K562 (cell line): ENCODE measurements at regions not wholly inside any gene's neighbourhood (a gene's known extent, or its start where the extent isn't known, plus 50 kb on each side); places are given as distances from the start of the nearest gene placed in this dataset.

Experiments used
- ATAC-seq: fragments of 200-7000 bp; cut with Tn5 transposase; 3 replicates; pipeline ENCODE4 v1.9.1; 2020; ENCODE audit warnings: moderate library complexity
- BruUV-seq: library from RNA; stranded (reverse); fragments of 400-500 nt; replicated peaks from 2 replicates; lab custom pipeline; 2021; lab: Mats Ljungman, UMichigan
- CTCF ChIA-PET: fragments of 300-600 bp; formaldehyde crosslinking; extraction: SDS; loops from one replicate; lab custom pipeline; 2021; ENCODE audit warnings: low intra/inter-chr PET ratio; lab: Yijun Ruan, JAX
- POLR2A ChIA-PET: fragments of 300-600, 350-650 bp; sonication (Branson Sonifier 250); formaldehyde crosslinking; extraction: SDS; loops from one replicate; lab custom pipeline; 2021; ENCODE audit warnings: antibody characterized with exemption, inconsistent platforms; lab: Yijun Ruan, JAX
- DNase-seq, 4 experiments: peaks; one replicate each; pipeline versions ENCODE4 v3.0.0 to v3.0.0-alpha.2; 2011 to 2018; ENCODE audit warnings: low spot score in 3 of 4, mixed read lengths in 3 of 4; ENCODE audit errors: extremely low read depth in 1 of 4
- FAIRE-seq: peaks from 2 replicates; lab custom pipeline; 2011; peaks lifted over from hg19 to GRCh38; lab: Jason Lieb, UNC
- H2AFZ ChIP-seq: 2 replicates; pipeline ENCODE4 v1.6.0; 2011; ENCODE audit warnings: low read depth, low read length, control low read depth, inconsistent platforms
- H3K27ac ChIP-seq: fragments of 200-600 bp; 3 replicates; pipeline ENCODE4 v1.8.0; 2011; ENCODE audit warnings: low read depth, mild to moderate bottlenecking, control low read depth, inconsistent platforms, low read length, moderate library complexity, mixed read lengths; ENCODE audit errors: extremely low read depth
- H3K27me3 ChIP-seq, 2 experiments: fragments of 300-600 bp in 1 of 2; 2 replicates in 1 of 2; 3 replicates in 1 of 2; pipeline versions ENCODE4 v1.6.0 to v1.8.0; 2011; ENCODE audit warnings: inconsistent platforms in 2 of 2, low read length in 2 of 2, mild to moderate bottlenecking in 1 of 2, mixed read lengths in 1 of 2, moderate library complexity in 1 of 2; ENCODE audit not compliant: control insufficient read depth in 2 of 2, insufficient read depth in 2 of 2
- H3K36me3 ChIP-seq: fragments of 300-600 bp; 3 replicates; pipeline ENCODE4 v1.8.0; 2011; ENCODE audit warnings: mild to moderate bottlenecking, low read length, inconsistent platforms; ENCODE audit not compliant: control insufficient read depth, insufficient read depth
- H3K4me1 ChIP-seq, 2 experiments: fragments of 200-600 bp in 1 of 2; replicated peaks in 1 of 2; 2 replicates in 1 of 2; 3 replicates in 1 of 2; pipeline versions ENCODE4 v1.5.1 to v1.8.0; 2011; ENCODE audit warnings: inconsistent platforms in 2 of 2, low read length in 2 of 2, mild to moderate bottlenecking in 1 of 2, mixed read lengths in 1 of 2, moderate library complexity in 1 of 2; ENCODE audit not compliant: control insufficient read depth in 2 of 2, insufficient read depth in 2 of 2
- H3K4me2 ChIP-seq: 2 replicates; pipeline ENCODE4 v1.6.1; 2011; ENCODE audit warnings: low read length, control low read depth, inconsistent platforms, mixed read lengths; ENCODE audit not compliant: insufficient read depth
- H3K4me3 ChIP-seq: fragments of 200-600 bp; sonication (generic), shearing (Covaris generic); 2 replicates; pipeline ENCODE4 v1.5.1; 2016; ENCODE audit warnings: control low read depth, inconsistent platforms
- H3K79me2 ChIP-seq: fragments of 200-600 bp; 3 replicates; pipeline ENCODE4 v1.8.0; 2011; ENCODE audit warnings: low read length, inconsistent platforms; ENCODE audit not compliant: control insufficient read depth, insufficient read depth
- H3K9ac ChIP-seq, 2 experiments: 2 replicates each; pipeline versions ENCODE4 v1.6.0 to v1.6.1; 2011; ENCODE audit warnings: low read depth in 2 of 2, low read length in 2 of 2, control low read depth in 1 of 2, inconsistent platforms in 1 of 2, mild to moderate bottlenecking in 1 of 2, mixed read lengths in 1 of 2; ENCODE audit not compliant: insufficient read depth in 1 of 2
- H3K9me1 ChIP-seq: one replicate; pipeline ENCODE4 v1.6.0; 2011; ENCODE audit warnings: inconsistent platforms, mild to moderate bottlenecking, low read length, moderate library complexity; ENCODE audit not compliant: control insufficient read depth, insufficient read depth
- H3K9me3 ChIP-seq: replicated peaks from 2 replicates; pipeline ENCODE4 v1.5.1; 2011; ENCODE audit warnings: low read depth, low read length, inconsistent platforms; ENCODE audit not compliant: control insufficient read depth, insufficient read depth
- H4K20me1 ChIP-seq: replicated peaks from 2 replicates; pipeline ENCODE4 v1.6.1; 2011; ENCODE audit warnings: low read length, inconsistent platforms, mixed read lengths; ENCODE audit not compliant: control insufficient read depth, insufficient read depth
- BACH1 ChIP-seq: fragments of 200-800 bp; sonication (Bioruptor generic); IDR thresholded peaks from 2 replicates; pipeline ENCODE4 v1.6.1; 2016; ENCODE audit warnings: missing genetic modification characterization, missing compliant biosample characterization
- CHCHD3 ChIP-seq: fragments of 250-450 bp; sonication (Bioruptor Pico); IDR thresholded peaks from 2 replicates; pipeline ENCODE4 v2.1.2; 2022; ENCODE audit warnings: mild to moderate bottlenecking
- HDAC1 ChIP-seq, 2 experiments: fragments of 450-650 bp; IDR thresholded peaks; 2 replicates each; pipeline ENCODE4 v1.6.1; 2016 to 2017; ENCODE audit warnings: inconsistent platforms in 1 of 2, mild to moderate bottlenecking in 1 of 2, moderate library complexity in 1 of 2
- HIVEP1 ChIP-seq: fragments of 250-450 bp; sonication (Bioruptor Pico); IDR thresholded peaks from 2 replicates; pipeline ENCODE4 v1.4.0; 2020; ENCODE audit warnings: mild to moderate bottlenecking
- MCM5 ChIP-seq: fragments of 450-650 bp; IDR thresholded peaks from 2 replicates; pipeline ENCODE4 v1.6.1; 2016; ENCODE audit warnings: low read depth
- SIRT6 ChIP-seq: IDR thresholded peaks from one replicate; pipeline ENCODE4 v1.6.1; 2012; ENCODE audit warnings: low read depth, mild to moderate bottlenecking, control low read depth, inconsistent platforms, low read length, moderate library complexity
- SMAD2 ChIP-seq: fragments of 150-350 bp; IDR thresholded peaks from 2 replicates; pipeline ENCODE4 v1.6.1; 2014; ENCODE audit warnings: low read depth, mild to moderate bottlenecking, low read length
- SMC3 ChIP-seq: conservative IDR thresholded peaks from 2 replicates; pipeline ENCODE4 v1.6.1; 2011; ENCODE audit warnings: low read depth, low read length, improper control_type of control experiment; ENCODE audit not compliant: insufficient read depth
- TAF15 ChIP-seq: fragments of 200-400 bp; formaldehyde crosslinking; IDR thresholded peaks from 2 replicates; pipeline ENCODE4 v1.6.1; 2017; ENCODE audit warnings: mild to moderate bottlenecking, low read depth, low read length, moderate library complexity
- TCF7L2 ChIP-seq: fragments of 150-350 bp; IDR thresholded peaks from 2 replicates; pipeline ENCODE4 v1.6.1; 2016; ENCODE audit warnings: low read depth, mild to moderate bottlenecking, low read length, moderate library complexity
- ZSCAN32 ChIP-seq: fragments of 450-650 bp; formaldehyde crosslinking; IDR thresholded peaks from 2 replicates; pipeline ENCODE4 v1.4.0; 2020; ENCODE audit warnings: mild to moderate bottlenecking, moderate library complexity
- WGBS: fragments of 100-300 bp; shearing (Covaris generic); methylation state at CpG from one replicate; pipeline ENCODE4 v1.1.6; 2016; ENCODE audit warnings: low coverage, mixed read lengths; ENCODE audit not compliant: insufficient coverage; ENCODE audit errors: missing lambda C conversion rate; 5-methylcytosine and 5-hydroxymethylcytosine counted together
- in situ Hi-C: fragments of 300-500 bp; cut with MboI; formaldehyde crosslinking; loops from 4 replicates; pipeline ENCODE4 v1.15.0; 2018; ENCODE audit warnings: inconsistent platforms, mixed read lengths
- intact Hi-C: fragments of 100-400 bp; cut with micrococcal nuclease; formaldehyde crosslinking; loops from 2 replicates; pipeline ENCODE4 v1.14.2; 2022
- TF ChIP-seq, protein P1 (sequence below): fragments of 450-650 bp; IDR thresholded peaks from 2 replicates; pipeline ENCODE4 v1.6.1; 2016
- TF ChIP-seq, protein P2 (sequence below): sonication (generic); formaldehyde crosslinking; IDR thresholded peaks from 2 replicates; pipeline ENCODE4 v1.8.0; 2023; ENCODE audit warnings: mild to moderate bottlenecking, missing genetic modification reagents
- TF ChIP-seq, protein P3 (sequence below): fragments of 250-450 bp; sonication (Bioruptor Pico); IDR thresholded peaks from 2 replicates; pipeline ENCODE4 v1.4.0; 2020; ENCODE audit warnings: mild to moderate bottlenecking, moderate library complexity

DNA sequence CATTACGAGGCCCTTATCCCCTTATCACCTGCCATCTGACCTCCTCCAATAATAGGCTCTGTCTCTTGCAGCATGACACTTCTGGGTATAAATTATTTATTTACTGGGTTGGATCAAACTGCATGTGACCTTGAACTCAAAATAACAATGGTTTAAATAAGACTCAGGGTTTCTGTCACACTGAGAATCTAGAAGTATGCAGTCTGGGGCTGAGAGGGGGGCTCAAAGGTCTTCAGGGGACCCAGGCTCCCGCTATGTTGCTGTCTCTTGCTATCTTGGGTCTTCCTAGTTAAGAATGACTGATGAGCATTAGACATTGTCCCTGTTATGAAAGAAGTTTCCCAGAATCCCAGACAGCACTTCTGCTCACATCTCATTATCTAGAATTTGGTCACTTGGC lies 133.5 kb downstream of the URB2 start:
- Histone ChIP-seq H3K4me2 (no peak overlapping the region), H2AFZ (no peak overlapping the region), H3K4me3 (no peak overlapping the region), H3K9me1 (no peaks in the 10 kb centered on the region), H3K9me3 (no peaks in the 10 kb centered on the region), H3K4me1 (peaks cover 1 to 3% of the 10 kb centered on the region in 2 experiments; a peak in 3 of 5 replicates), H3K36me3 (no peaks in the 10 kb centered on the region), H3K27ac (no peak overlapping the region), H3K79me2 (no peaks in the 10 kb centered on the region), H3K9ac (no peak overlapping the region), H4K20me1 (no peaks in the 10 kb centered on the region), H3K27me3 (peaks cover 0 to 30% of the 10 kb centered on the region in 2 experiments; a peak in 2 of 5 replicates)
- POLR2A ChIA-PET, result interaction anchor here (1.2 to 1.4 kb wide), 2 partner anchors 13 to 64 kb away, joined by 3 to 4 read pairs; no protein-coding TSS in a partner anchor
- CTCF ChIA-PET, result no interaction called here
- BruUV-seq, result no TSS peak
- no peak for FAIRE-seq
- 13% methylated on average over 2 of the region's 2 CpGs for WGBS
- TF ChIP-seq MCM5, result no peak
- no peak for TF ChIP-seq TAF15
- TF ChIP-seq HIVEP1 (CRISPR knock-in tag), result no peak
- no peak for TF ChIP-seq ZSCAN32 (CRISPR knock-in tag)
- TF ChIP-seq, protein P1, sequence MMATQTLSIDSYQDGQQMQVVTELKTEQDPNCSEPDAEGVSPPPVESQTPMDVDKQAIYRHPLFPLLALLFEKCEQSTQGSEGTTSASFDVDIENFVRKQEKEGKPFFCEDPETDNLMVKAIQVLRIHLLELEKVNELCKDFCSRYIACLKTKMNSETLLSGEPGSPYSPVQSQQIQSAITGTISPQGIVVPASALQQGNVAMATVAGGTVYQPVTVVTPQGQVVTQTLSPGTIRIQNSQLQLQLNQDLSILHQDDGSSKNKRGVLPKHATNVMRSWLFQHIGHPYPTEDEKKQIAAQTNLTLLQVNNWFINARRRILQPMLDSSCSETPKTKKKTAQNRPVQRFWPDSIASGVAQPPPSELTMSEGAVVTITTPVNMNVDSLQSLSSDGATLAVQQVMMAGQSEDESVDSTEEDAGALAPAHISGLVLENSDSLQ, result no peak
- TF ChIP-seq SMC3, result no peak
- TF ChIP-seq SMAD2, result no peak
- TF ChIP-seq SIRT6, result no peak
- TF ChIP-seq HDAC1 (IDR thresholded peaks at IDR 0.05), result no peak
- TF ChIP-seq, protein P2, sequence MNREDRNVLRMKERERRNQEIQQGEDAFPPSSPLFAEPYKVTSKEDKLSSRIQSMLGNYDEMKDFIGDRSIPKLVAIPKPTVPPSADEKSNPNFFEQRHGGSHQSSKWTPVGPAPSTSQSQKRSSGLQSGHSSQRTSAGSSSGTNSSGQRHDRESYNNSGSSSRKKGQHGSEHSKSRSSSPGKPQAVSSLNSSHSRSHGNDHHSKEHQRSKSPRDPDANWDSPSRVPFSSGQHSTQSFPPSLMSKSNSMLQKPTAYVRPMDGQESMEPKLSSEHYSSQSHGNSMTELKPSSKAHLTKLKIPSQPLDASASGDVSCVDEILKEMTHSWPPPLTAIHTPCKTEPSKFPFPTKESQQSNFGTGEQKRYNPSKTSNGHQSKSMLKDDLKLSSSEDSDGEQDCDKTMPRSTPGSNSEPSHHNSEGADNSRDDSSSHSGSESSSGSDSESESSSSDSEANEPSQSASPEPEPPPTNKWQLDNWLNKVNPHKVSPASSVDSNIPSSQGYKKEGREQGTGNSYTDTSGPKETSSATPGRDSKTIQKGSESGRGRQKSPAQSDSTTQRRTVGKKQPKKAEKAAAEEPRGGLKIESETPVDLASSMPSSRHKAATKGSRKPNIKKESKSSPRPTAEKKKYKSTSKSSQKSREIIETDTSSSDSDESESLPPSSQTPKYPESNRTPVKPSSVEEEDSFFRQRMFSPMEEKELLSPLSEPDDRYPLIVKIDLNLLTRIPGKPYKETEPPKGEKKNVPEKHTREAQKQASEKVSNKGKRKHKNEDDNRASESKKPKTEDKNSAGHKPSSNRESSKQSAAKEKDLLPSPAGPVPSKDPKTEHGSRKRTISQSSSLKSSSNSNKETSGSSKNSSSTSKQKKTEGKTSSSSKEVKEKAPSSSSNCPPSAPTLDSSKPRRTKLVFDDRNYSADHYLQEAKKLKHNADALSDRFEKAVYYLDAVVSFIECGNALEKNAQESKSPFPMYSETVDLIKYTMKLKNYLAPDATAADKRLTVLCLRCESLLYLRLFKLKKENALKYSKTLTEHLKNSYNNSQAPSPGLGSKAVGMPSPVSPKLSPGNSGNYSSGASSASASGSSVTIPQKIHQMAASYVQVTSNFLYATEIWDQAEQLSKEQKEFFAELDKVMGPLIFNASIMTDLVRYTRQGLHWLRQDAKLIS (CRISPR knock-in tag), result no peak
- TF ChIP-seq BACH1 (tag), result no peak
- TF ChIP-seq, protein P3, sequence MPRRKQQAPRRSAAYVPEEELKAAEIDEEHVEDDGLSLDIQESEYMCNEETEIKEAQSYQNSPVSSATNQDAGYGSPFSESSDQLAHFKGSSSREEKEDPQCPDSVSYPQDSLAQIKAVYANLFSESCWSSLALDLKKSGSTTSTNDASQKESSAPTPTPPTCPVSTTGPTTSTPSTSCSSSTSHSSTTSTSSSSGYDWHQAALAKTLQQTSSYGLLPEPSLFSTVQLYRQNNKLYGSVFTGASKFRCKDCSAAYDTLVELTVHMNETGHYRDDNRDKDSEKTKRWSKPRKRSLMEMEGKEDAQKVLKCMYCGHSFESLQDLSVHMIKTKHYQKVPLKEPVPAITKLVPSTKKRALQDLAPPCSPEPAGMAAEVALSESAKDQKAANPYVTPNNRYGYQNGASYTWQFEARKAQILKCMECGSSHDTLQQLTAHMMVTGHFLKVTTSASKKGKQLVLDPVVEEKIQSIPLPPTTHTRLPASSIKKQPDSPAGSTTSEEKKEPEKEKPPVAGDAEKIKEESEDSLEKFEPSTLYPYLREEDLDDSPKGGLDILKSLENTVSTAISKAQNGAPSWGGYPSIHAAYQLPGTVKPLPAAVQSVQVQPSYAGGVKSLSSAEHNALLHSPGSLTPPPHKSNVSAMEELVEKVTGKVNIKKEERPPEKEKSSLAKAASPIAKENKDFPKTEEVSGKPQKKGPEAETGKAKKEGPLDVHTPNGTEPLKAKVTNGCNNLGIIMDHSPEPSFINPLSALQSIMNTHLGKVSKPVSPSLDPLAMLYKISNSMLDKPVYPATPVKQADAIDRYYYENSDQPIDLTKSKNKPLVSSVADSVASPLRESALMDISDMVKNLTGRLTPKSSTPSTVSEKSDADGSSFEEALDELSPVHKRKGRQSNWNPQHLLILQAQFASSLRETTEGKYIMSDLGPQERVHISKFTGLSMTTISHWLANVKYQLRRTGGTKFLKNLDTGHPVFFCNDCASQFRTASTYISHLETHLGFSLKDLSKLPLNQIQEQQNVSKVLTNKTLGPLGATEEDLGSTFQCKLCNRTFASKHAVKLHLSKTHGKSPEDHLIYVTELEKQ, result no peak
- TF ChIP-seq TCF7L2, result no peak
- no peak for TF ChIP-seq CHCHD3 (CRISPR knock-in tag)
- intact Hi-C loops (no loop called here), in situ Hi-C loops (no loop called here)
- no peak for DNase-seq
- no peak for ATAC-seq
